HCT116 (cell line): ENCODE measurements at regions not wholly inside any gene's neighbourhood (a gene's known extent, or its start where the extent isn't known, plus 50 kb on each side); places are given as distances from the start of the nearest gene placed in this dataset.

Experiments used
- ATAC-seq: fragments of 200-7000 bp; cut with Tn5 transposase; 2 replicates; pipeline ENCODE4 v1.9.1; 2020; ENCODE audit warnings: mild to moderate bottlenecking, moderate library complexity
- BruUV-seq: library from RNA; stranded (reverse); fragments of 400-500 nt; replicated peaks from 2 replicates; lab custom pipeline; 2021; lab: Mats Ljungman, UMichigan
- CTCF ChIA-PET: fragments of 300-600 bp; sonication (Branson Sonifier 250); formaldehyde crosslinking; loops from one replicate; lab custom pipeline; 2021; ENCODE audit warnings: antibody characterized with exemption; lab: Charles Lee
- POLR2A ChIA-PET: fragments of 300-600, 350-600 bp; sonication (Branson Sonifier 250); formaldehyde crosslinking; loops from one replicate; lab custom pipeline; 2021; ENCODE audit warnings: antibody characterized with exemption; lab: Charles Lee
- RAD21 ChIA-PET, 2 experiments: fragments of 300-600 bp; sonication (Branson Sonifier 250); formaldehyde crosslinking; loops; one replicate each; lab custom pipeline; 2023; ENCODE audit warnings: low total read pairs in 2 of 2; ENCODE audit not compliant: uncharacterized antibody in 2 of 2, unreplicated experiment in 2 of 2, low non-redundant PET in 1 of 2; lab: Charles Lee
- DNase-seq: peaks from one replicate; pipeline ENCODE4 v3.0.0-alpha.2; 2010; ENCODE audit warnings: low read depth, low spot score
- H2AFZ ChIP-seq: fragments of 200-600 bp; shearing (Covaris generic), sonication (generic); 2 replicates; pipeline ENCODE4 v1.6.1; 2017; ENCODE audit warnings: low read depth, mixed run types, mixed read lengths, antibody characterized with exemption, low read length; ENCODE audit not compliant: poor library complexity, severe bottlenecking
- H3K27ac ChIP-seq: 2 replicates; pipeline ENCODE4 v1.5.1; 2012; ENCODE audit warnings: low read depth, low read length
- H3K27me3 ChIP-seq: fragments of 200-600 bp; sonication (generic); 2 replicates; pipeline ENCODE4 v1.6.1; 2016; ENCODE audit warnings: mixed run types, low read length, mixed read lengths; ENCODE audit not compliant: insufficient read depth
- H3K36me3 ChIP-seq, 2 experiments: fragments of 200-500 bp in 1 of 2; fragments of 200-600 bp in 1 of 2; sonication (Bioruptor generic) in 1 of 2; sonication (generic) in 1 of 2; 2 replicates each; pipeline versions ENCODE4 v1.5.1 to v1.6.1; 2014 to 2016; ENCODE audit warnings: low read length in 2 of 2, inconsistent platforms in 1 of 2, mixed read lengths in 1 of 2, mixed run types in 1 of 2; ENCODE audit not compliant: insufficient read depth in 2 of 2, control insufficient read depth in 1 of 2
- H3K4me1 ChIP-seq, 2 experiments: fragments of 200-600 bp in 1 of 2; sonication (generic) in 1 of 2; 2 replicates each; pipeline versions ENCODE4 v1.5.1 to v1.6.1; 2012 to 2017; ENCODE audit warnings: low read length in 2 of 2, inconsistent platforms in 1 of 2, mild to moderate bottlenecking in 1 of 2, mixed read lengths in 1 of 2, mixed run types in 1 of 2, moderate library complexity in 1 of 2; ENCODE audit not compliant: insufficient read depth in 2 of 2, control insufficient read depth in 1 of 2
- H3K4me2 ChIP-seq: fragments of 200-600 bp; sonication (generic); 2 replicates; pipeline ENCODE4 v1.6.1; 2017; ENCODE audit warnings: mixed run types, low read length, mixed read lengths
- H3K4me3 ChIP-seq, 2 experiments: fragments of 200-600 bp in 1 of 2; sonication (generic) in 1 of 2; replicated peaks in 1 of 2; 2 replicates each; pipeline ENCODE4 v1.5.1; 2011 to 2016; ENCODE audit warnings: low read length in 2 of 2, control low read depth in 1 of 2, low read depth in 1 of 2, mild to moderate bottlenecking in 1 of 2, mixed read lengths in 1 of 2, mixed run types in 1 of 2
- H3K79me2 ChIP-seq: fragments of 200-600 bp; sonication (generic); 2 replicates; pipeline ENCODE4 v1.6.1; 2017; ENCODE audit warnings: mild to moderate bottlenecking, mixed run types, low read length, moderate library complexity, mixed read lengths; ENCODE audit not compliant: insufficient read depth
- H3K9ac ChIP-seq: fragments of 200-600 bp; sonication (generic); 2 replicates; pipeline ENCODE4 v1.6.1; 2016; ENCODE audit warnings: low read length, mixed read lengths
- H3K9me2 ChIP-seq: fragments of 200-600 bp; sonication (generic), shearing (Covaris generic); 2 replicates; pipeline ENCODE4 v1.6.1; 2017; ENCODE audit warnings: mixed run types, mild to moderate bottlenecking, moderate library complexity; ENCODE audit not compliant: insufficient read depth
- H3K9me3 ChIP-seq, 2 experiments: fragments of 200-500 bp in 1 of 2; fragments of 200-600 bp in 1 of 2; sonication (Bioruptor generic) in 1 of 2; sonication (generic) in 1 of 2; 2 replicates each; pipeline ENCODE4 v1.6.1; 2014 to 2017; ENCODE audit warnings: low read length in 2 of 2, mixed read lengths in 2 of 2, inconsistent platforms in 1 of 2, low read depth in 1 of 2, mild to moderate bottlenecking in 1 of 2, mixed run types in 1 of 2, moderate library complexity in 1 of 2; ENCODE audit not compliant: control insufficient read depth in 1 of 2, insufficient read depth in 1 of 2
- H4K20me1 ChIP-seq: fragments of 200-600 bp; sonication (generic), shearing (Covaris generic); 2 replicates; pipeline ENCODE4 v1.6.1; 2017; ENCODE audit warnings: mixed run types, mild to moderate bottlenecking, moderate library complexity; ENCODE audit not compliant: insufficient read depth
- CBX3 ChIP-seq: IDR thresholded peaks from 2 replicates; pipeline ENCODE4 v1.6.1; 2012; ENCODE audit warnings: low read depth
- CEBPB ChIP-seq: IDR thresholded peaks from 2 replicates; pipeline ENCODE4 v1.6.1; 2012; ENCODE audit warnings: low read depth
- CTCF ChIP-seq, 3 experiments: fragments of 200-600 bp in 1 of 3; sonication (generic) in 1 of 3; IDR thresholded peaks in 2 of 3; conservative IDR thresholded peaks in 1 of 3; 2 replicates each; pipeline ENCODE4 v1.5.1; 2012 to 2017; ENCODE audit warnings: low read depth in 2 of 3, low read length in 2 of 3, antibody characterized with exemption in 1 of 3, borderline replicate concordance in 1 of 3, control low read depth in 1 of 3, mild to moderate bottlenecking in 1 of 3, mixed read lengths in 1 of 3, mixed run types in 1 of 3, moderate library complexity in 1 of 3; ENCODE audit not compliant: insufficient read depth in 1 of 3
- EGR1 ChIP-seq: IDR thresholded peaks from 2 replicates; pipeline ENCODE4 v1.6.1; 2012; ENCODE audit warnings: low read depth
- ELF1 ChIP-seq: IDR thresholded peaks from 2 replicates; pipeline ENCODE4 v1.6.1; 2012; ENCODE audit warnings: low read depth, borderline replicate concordance
- EZH2phosphoT487 ChIP-seq: fragments of 200-600 bp; IDR thresholded peaks from 2 replicates; pipeline ENCODE4 v1.6.1; 2018; ENCODE audit warnings: antibody characterized with exemption, borderline replicate concordance
- JUND ChIP-seq: IDR thresholded peaks from 2 replicates; pipeline ENCODE4 v1.6.1; 2012
- MAX ChIP-seq: IDR thresholded peaks from 2 replicates; pipeline ENCODE4 v1.6.1; 2012
- POLR2A ChIP-seq: IDR thresholded peaks from 2 replicates; pipeline ENCODE4 v1.7.0; 2011; ENCODE audit warnings: borderline replicate concordance; ENCODE audit not compliant: insufficient read depth, insufficient read length; ENCODE audit errors: extremely low read depth
- POLR2AphosphoS5 ChIP-seq: IDR thresholded peaks from 2 replicates; pipeline ENCODE4 v1.6.1; 2011; ENCODE audit warnings: mild to moderate bottlenecking, low read depth, low read length, moderate library complexity
- RAD21 ChIP-seq: IDR thresholded peaks from 2 replicates; pipeline ENCODE4 v1.6.1; 2012; ENCODE audit warnings: low read depth, mild to moderate bottlenecking
- SIN3A ChIP-seq: IDR thresholded peaks from 2 replicates; pipeline ENCODE4 v1.6.1; 2012; ENCODE audit warnings: low read depth
- SP1 ChIP-seq: IDR thresholded peaks from 2 replicates; pipeline ENCODE4 v1.6.1; 2012; ENCODE audit warnings: low read depth
- SRF ChIP-seq: IDR thresholded peaks from 2 replicates; pipeline ENCODE4 v1.6.1; 2012; ENCODE audit warnings: low read depth
- TCF7L2 ChIP-seq: IDR thresholded peaks from 2 replicates; pipeline ENCODE4 v1.7.0; 2011; ENCODE audit warnings: borderline replicate concordance, inconsistent platforms; ENCODE audit not compliant: insufficient read depth, insufficient read length; ENCODE audit errors: extremely low read depth
- YY1 ChIP-seq: IDR thresholded peaks from 2 replicates; pipeline ENCODE4 v1.6.1; 2011; ENCODE audit warnings: low read length, low read depth, moderate library complexity, mild to moderate bottlenecking; ENCODE audit not compliant: insufficient replicate concordance; ENCODE audit errors: extremely low read depth
- ZNF274 ChIP-seq: fragments of 200-500 bp; sonication (Bioruptor generic); IDR thresholded peaks from 2 replicates; pipeline ENCODE4 v1.6.1; 2014; ENCODE audit warnings: mild to moderate bottlenecking, low read depth, low read length, inconsistent platforms
- intact Hi-C: fragments of 100-400 bp; cut with micrococcal nuclease; formaldehyde crosslinking; loops from 2 replicates; pipeline ENCODE4 v1.10.0; 2022

GRCh38 chr14:25436906-25437305 is 387.0 kb upstream of the STXBP6 start (continued):
- TF ChIP-seq EGR1, result no peak
- TF ChIP-seq CTCF (IDR thresholded peaks at IDR 0.05 in 2 of 3, conservative IDR thresholded peaks at IDR 0.05 in 1 of 3; ENCODE audit: borderline replicate concordance in 1 of 3, insufficient read depth in 1 of 3, low read depth in 2 of 3, low read length in 2 of 3), result no peak

- no peak for DNase-seq
- ChIA-PET RAD21 (no interaction called here), CTCF (no interaction called here), POLR2A (no interaction called here)
- no peak overlapping the region for H3K27ac ChIP-seq
- H4K20me1 ChIP-seq, result no peaks in the 10 kb centered on the region
- no peak overlapping the region for H3K9ac ChIP-seq
- intact Hi-C loops, result no loop called here
- BruUV-seq, result no TSS peak
- no peaks in the 10 kb centered on the region for H3K27me3 ChIP-seq
- H3K4me3 ChIP-seq, result no peak overlapping the region
- no peaks in the 10 kb centered on the region for H3K9me2 ChIP-seq
- H3K9me3 ChIP-seq, result peaks cover 12 to 24% of the 10 kb centered on the region in 2 experiments; a peak in 2 of 4 replicates
- H2AFZ ChIP-seq, result no peak overlapping the region
- no peak overlapping the region for H3K4me2 ChIP-seq
- no peaks in the 10 kb centered on the region for H3K4me1 ChIP-seq
- TF ChIP-seq EZH2phosphoT487, result no peak
- TF ChIP-seq TCF7L2, result no peak
- no peak for TF ChIP-seq RAD21
- TF ChIP-seq SP1, result no peak
- no peak for TF ChIP-seq EGR1
- TF ChIP-seq CTCF (IDR thresholded peaks at IDR 0.05 in 2 of 3, conservative IDR thresholded peaks at IDR 0.05 in 1 of 3; ENCODE audit: borderline replicate concordance in 1 of 3, insufficient read depth in 1 of 3, low read depth in 2 of 3, low read length in 2 of 3), result no peak
- no peak for TF ChIP-seq ZNF274
- TF ChIP-seq CBX3, result no peak
- no peak for TF ChIP-seq MAX
- no peak for TF ChIP-seq SRF
- TF ChIP-seq ELF1, result no peak
- TF ChIP-seq JUND, result no peak
- TF ChIP-seq YY1, result no peak
- TF ChIP-seq SIN3A, result no peak
- TF ChIP-seq POLR2AphosphoS5, result no peak
- TF ChIP-seq CEBPB, result no peak
- no peak for TF ChIP-seq POLR2A
- TF ChIP-seq, all 23 proteins: peak for 0
- no peak for ATAC-seq
- H3K79me2 ChIP-seq, result no peaks in the 10 kb centered on the region
- no peaks in the 10 kb centered on the region for H3K36me3 ChIP-seq
These were observed 386.4 kb upstream of the STXBP6 start for GRCh38 chr14:25436288-25436875.
